Lower leg skin (tissue), 3 donors: ENCODE measurements at regions not wholly inside any gene's neighbourhood (a gene's known extent, or its start where the extent isn't known, plus 50 kb on each side); places are given as distances from the start of the nearest gene placed in this dataset.

ENCODE experiments used
- POLR2A ChIP-seq, 2 donors: fragments of 450-650 bp; IDR thresholded peaks; one replicate each; pipeline ENCODE4 v1.6.1; 2016 to 2017; ENCODE audit warnings: antibody characterized with exemption in 2 of 2, mild to moderate bottlenecking in 1 of 2, moderate library complexity in 1 of 2
- TF ChIP-seq, protein P1 (sequence below), 3 donors: fragments of 450-650 bp; IDR thresholded peaks; one replicate each; pipeline ENCODE4 v1.5.1; 2016; ENCODE audit warnings: antibody characterized with exemption in 3 of 3, mild to moderate bottlenecking in 3 of 3, moderate library complexity in 2 of 3

GRCh38 chr20:48455651-48456365 is 372.0 kb downstream of the PREX1 start:
- no peak for TF ChIP-seq POLR2A (IDR thresholded peaks at IDR 0.05)
- TF ChIP-seq, protein P1, sequence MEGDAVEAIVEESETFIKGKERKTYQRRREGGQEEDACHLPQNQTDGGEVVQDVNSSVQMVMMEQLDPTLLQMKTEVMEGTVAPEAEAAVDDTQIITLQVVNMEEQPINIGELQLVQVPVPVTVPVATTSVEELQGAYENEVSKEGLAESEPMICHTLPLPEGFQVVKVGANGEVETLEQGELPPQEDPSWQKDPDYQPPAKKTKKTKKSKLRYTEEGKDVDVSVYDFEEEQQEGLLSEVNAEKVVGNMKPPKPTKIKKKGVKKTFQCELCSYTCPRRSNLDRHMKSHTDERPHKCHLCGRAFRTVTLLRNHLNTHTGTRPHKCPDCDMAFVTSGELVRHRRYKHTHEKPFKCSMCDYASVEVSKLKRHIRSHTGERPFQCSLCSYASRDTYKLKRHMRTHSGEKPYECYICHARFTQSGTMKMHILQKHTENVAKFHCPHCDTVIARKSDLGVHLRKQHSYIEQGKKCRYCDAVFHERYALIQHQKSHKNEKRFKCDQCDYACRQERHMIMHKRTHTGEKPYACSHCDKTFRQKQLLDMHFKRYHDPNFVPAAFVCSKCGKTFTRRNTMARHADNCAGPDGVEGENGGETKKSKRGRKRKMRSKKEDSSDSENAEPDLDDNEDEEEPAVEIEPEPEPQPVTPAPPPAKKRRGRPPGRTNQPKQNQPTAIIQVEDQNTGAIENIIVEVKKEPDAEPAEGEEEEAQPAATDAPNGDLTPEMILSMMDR (IDR thresholded peaks at IDR 0.05) = no peak
